ENCODE measurements at regions not wholly inside any gene's neighbourhood (a gene's known extent, or its start where the extent isn't known, plus 50 kb on each side); places are given as distances from the start of the nearest gene placed in this dataset.
A peak's percentile ranks its signal among the peaks of the same experiment; 100 is the strongest.
"Not testable (repeated sequence)": the region's sequence is repeated elsewhere in the genome, so short reads cannot be mapped to it uniquely, and the experiment has no call there.

DNA sequence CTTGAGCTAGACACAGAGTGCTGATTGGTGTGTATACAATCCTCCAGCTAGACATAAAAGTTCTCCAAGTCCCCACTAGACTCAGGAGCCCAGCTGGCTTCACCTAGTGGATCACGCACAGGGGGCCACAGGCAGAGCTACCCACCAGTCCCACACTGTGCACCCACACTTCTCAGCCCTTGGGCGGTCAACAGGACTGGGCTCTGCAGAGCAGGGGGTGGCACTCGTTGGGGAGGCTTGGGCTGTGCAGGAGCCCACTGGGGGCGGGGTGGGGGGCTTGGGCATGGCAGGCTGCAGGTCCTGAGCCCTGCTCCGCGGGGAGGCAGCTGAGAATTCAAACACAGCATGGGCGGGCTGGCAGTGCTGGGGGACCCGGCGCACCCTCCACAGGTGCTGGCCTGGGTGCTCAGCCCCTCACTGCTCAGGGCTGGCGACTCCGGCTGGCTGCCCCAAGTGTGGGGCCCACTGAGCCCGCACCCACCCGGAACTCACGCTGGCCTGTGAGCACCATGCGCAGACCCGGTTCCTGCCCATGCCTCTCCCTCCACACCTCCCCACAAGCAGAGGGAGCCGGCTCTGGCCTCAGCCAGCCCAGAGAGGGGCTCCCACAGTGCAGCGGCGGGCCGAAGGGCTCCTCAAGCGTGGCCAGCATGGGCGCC, 873.8 kb downstream of the PCDH17 start:
- DNase-seq, result not testable (repeated sequence)

DNA sequence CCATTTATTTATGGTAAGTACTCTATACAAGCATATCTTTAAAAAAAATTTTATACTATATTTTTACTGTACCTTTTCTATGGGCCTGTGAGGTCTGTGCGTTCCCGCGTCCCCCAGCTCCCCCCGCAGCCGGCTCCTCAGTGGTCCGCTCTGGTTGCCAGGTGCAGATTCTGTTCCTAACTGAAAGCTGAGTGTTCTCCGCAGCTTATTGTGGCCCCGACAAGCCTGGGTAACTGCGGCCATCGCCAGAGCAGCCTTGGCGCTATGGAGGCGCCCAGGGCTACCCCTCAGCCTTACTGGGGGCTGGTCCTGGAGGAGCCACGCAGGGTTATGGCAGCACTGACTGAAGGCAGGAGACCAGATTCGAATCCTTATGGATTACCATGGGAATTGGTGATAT, 896.8 kb downstream of the PCDH17 start:
- no peak for DNase-seq

DNA sequence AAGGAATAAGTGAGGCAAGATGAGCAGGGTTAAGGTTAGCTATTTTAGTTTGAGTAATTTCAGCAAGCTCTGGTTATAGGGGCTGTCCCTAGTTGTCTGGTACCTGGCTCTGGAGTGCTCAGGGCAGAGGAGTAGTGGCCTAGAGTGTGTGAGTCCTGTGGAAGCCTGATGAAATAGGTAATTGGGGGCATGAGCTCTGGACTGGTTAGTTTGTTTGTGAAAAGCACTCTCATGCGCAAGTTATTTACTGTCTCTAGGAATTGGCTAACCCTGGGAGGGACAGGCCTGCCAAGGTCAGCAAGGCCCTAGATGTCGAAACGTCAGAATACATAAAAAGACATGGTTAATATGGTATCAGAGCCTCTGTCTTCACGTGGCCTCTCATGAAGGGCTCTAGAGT, 900.1 kb downstream of the PCDH17 start:
- no peak for DNase-seq

DNA sequence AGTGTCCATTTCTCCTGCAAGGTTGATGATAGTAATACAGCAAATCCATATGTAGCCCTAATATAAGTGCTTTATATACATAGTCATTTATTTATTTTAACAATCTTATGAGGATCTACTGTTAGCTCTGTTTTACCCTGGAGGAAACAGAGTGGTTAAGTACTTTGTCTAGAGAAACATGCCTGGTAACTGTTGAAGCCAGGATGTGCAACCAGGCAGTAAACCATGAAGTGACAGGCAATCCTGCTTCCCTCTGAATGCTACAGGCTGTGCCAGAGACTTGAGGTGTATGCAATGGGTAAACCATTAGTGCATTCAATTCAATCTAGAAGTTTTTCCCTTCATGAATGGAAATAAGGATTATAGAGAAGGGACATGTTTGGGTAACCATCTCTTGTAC, 911.0 kb downstream of the PCDH17 start:
- no peak for DNase-seq

DNA sequence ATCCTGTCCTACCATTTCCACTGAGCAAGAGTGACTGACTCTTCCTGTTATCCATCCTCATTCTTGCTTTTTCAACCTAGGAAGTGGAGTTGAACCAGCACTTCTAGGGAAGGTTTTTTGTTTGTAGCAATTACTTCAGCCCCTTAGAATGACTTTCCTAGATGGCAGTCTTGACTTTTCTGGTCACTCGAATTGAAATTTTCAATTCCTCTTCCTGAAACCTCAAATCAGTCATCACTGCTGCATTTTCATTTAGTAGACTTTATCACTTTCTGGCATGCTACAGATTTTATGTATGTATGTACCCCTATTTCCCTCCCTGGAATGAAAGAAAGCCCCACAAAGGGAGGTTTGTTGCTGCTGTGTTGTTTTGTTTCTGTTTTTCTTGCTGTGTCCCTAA, 915.9 kb downstream of the PCDH17 start:
- DNase-seq, result no peak

DNA sequence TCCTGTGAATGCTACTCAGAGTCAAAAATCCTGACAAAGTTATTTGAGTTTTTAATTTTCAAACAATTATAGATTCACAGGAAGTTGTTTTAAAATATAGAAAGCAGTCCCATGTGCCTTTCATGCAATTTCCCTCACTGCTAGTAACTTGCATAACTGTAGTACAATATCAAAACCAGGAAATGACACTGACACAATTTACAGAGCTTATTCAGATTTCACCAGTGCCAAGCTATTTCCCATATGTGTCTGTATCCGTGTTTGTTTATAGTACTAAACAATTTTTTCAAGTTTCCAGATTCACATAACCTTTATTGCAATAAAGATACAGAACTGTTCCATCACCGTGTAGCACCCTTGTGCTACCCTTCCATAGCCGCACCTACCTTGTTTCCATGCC, 934.6 kb downstream of the PCDH17 start:
- DNase-seq, result no peak

DNA sequence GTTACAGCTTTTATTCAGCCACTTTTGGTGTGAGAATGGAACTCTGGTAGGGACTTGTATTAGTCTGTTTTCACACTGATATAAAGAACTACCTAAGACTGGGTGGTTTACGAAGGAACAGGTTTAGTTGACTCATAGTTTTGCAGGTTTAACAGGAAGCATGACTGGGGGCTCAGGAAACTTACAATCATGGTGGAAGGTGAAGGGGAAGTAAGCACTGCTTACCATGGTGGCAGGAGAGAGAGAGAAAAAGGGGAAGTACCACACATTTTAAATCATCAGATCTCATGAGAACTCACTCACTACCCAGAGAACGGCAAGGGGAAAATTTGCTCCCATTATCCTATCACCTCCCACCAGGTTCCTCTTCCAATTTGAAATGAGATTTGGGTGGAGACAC, 942.2 kb downstream of the PCDH17 start:
- no peak for DNase-seq

DNA sequence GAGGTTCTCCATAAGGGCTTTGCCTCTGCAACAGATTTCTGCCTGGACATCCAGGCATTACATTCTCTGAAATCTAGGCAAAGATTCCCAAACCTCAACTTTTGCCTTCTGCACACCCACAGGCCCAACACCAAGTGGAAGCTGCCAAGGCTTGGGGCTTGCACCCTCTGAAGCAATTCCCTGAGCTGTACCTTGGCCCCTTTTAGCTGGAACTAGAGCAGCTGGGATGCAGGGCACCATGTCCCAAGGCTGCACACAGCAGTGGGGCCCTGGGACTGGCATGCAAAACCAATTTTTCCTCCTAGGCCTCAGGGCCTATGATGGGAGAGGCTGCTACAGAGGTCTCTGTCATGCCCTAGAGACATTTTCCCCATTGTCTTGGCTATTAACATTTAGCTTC, 943.2 kb downstream of the PCDH17 start:
- no peak for DNase-seq

DNA sequence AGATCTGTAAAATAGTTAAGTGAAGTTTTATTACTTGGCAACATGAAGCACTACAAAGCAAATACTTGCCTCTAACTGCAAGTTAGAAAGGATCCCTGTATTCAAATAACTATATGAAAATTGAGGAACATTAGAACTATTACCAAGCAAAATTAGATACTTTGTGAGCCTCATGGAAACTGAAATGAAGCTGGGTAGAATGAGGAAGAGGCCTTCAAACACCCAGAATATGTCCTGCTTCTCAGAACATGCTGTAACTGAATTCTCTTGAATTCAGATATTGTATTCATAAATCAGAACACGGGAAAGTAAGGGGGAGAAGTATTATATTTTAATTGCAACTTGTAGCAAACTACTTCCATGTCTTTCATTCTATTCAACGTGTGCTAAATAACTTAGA, 947.9 kb downstream of the PCDH17 start:
- no peak for DNase-seq

DNA sequence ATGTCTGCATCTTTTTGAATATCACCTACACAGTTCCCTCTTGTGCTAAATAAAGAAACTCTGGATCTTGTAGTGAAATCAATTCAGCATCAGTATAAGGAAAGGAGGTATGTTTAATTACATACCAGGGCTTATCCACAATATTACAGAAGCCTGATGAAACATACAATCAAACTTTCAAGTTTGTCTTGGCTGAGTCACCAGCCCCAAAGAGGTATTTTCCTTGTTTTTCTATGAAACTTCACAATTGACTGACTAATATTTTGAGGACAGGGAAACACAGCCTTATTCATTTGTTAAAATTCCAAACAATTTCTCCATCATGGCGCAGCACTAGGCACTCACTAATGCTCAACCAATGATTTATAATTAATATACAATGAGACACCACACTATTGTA, 952.4 kb downstream of the PCDH17 start:
- DNase-seq, result no peak

DNA sequence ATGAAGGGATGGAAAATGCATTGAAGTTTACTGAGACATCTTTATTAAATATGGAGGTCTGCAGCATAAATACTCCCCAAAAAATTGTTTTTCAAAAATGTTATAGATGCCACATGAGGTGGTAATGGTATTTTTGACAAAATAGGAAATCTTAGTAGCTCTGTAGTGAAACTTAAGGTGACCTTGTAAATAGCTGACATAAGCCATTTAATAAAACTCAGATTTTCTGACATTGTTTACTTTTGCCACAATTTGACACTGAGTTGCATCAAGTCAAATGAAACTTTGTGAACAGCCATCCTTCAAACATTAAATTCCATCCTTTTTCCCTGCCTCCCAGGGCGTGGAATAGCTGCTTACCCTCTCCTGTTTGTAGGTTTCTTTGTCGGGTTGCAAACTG, 953.1 kb downstream of the PCDH17 start:
- DNase-seq, result no peak

DNA sequence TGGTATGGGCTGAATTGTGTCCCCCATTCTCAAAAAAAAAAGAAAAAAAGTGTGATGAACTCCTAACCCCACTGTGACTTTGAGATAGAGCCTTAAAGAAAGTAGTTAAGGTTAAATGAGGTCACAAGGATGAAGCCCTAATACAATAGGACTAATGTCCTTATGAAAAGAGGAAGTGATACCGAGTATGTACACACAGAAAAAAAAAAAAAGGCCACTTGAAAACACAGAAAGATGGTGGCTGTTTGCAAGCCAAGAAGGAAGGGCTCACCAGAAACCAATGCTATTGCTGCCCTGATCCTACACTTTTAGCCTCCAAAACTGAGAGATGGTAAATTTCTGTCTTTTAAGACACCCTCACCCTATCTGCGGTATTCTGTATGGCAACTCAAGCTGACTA, 955.6 kb downstream of the PCDH17 start:
- DNase-seq, result no peak

DNA sequence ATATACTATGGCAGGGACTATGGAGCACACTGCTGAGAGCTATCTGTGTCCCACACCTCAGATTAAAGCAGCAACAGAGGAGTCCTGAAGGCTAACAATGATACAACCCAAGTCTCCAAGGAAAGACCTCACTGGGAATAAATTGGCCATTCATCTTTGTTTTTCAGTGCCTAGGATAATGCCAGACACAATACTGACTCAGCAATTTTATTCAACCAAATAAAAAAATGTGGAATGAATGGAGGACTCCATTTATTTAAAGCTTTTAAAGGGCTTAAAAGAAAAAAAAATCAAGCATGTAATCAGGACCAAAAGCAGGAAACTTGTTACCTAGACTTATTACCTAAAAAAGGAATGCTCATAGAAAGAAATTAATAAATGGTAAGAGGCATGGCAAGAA, 960.5 kb downstream of the PCDH17 start:
- no peak for DNase-seq

DNA sequence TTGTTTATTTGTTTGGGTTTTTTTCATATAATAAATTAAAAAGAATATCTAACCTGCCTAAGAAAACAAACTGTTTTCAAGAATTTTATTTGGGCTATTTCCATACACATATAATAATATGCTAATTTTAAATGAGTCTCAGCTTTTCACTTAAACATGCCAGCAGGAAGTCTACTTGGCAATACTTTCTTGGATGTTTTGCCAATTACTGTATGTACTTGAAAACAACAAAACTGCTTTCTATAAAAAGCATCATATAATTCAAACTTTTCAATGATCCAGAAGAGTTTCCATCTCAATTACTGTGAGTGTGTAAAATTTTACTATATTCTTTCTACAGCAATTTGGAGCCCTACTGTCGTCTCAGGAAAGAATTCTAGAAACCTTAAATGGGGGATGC, 961.2 kb downstream of the PCDH17 start:
- DNase-seq, result no peak

DNA sequence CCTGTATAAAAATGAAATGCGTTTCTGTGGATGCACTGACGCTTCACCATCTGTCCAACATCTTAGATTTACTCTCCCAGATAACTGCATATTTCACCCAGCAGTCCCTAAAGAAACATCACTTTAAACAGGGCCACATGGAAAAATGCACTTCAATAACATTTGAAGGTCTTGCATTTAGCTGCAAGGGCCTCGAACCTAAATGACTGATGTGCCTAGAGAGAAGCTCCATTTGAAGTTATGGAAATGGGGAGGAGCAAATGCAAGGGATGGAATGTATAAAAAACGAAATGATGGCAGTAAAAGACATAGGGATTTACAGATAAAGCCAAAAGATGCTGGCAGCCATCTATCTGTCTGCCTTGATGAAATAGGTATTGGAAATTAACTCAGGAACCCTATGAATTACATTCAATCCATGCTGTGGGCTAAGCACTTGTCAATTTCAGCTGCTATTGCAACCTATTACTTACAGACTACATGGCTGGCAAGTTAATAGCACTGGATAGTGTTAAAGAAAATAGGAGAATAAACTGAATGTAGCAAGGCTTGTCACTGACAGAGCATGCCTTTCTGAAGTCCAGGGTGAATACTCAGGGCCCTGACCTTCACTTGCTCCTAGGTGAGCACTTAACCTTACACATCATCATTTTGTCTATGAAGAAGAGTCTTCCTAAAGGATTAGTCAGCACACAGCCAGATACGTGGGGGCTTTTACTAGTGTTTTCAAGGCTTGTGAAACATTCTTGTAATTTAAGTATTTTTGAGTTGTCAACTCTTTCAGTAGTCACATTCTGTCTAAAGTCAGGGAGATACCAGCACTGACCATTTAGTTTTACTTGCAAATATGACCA, 963.4 kb downstream of the PCDH17 start:
- no peak for DNase-seq

DNA sequence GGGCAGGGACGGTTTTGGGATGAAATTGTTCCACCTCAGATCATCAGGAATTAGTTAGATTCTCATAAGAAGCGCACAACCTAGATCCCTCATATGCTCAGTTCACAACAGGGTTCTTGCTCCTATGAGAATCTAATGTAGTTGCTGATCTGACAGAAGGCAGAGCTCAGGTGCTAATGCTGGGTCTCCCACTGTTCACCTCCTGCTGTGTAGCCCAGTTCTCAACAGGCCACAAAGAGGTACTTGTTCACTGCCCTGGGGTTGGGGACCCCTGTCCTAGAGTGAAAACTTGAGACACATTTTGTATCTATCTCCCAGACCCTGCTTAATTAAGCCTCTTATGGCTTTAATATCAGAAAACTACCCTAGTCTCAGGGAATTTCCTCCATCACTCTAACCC, 966.0 kb downstream of the PCDH17 start:
- no peak for DNase-seq

DNA sequence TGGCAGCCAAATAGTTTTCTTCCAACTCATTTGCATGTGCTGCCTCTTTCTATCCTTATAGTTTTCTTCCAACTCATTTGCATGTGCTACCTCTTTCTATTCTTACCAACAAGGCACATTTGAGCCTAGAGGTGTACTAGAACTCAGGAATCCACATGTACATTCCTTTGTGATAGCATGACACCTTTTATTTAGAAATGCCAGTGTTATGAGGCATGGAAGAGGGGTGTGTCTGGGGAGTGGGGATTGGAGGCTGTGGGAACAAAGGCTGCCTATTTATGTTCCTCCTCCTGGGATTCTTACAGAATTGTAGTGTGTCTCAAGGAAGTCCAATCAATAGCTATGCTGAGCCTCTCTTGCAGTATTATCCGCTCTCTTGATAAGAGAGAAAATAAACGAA, 966.7 kb downstream of the PCDH17 start:
- no peak for DNase-seq

DNA sequence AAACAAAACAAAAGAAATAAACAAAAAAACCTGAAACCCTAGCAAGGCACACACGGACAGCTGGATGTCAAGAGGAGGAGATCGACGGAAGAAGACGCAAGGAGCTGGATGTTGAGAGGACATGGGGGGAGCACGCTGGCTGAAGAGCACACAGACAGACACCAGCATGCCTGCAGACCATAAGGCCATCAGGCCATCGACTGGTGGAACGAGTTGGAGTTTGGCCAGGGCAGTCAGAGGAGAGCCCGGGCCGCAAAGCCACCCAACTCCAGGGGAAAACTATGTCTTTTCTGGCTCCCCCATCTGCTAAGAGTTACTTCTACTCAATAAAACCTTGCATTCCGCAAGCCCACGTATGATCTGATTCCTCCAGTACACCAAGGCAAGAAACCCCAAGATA, 979.6 kb downstream of the PCDH17 start:
- no peak for DNase-seq

DNA sequence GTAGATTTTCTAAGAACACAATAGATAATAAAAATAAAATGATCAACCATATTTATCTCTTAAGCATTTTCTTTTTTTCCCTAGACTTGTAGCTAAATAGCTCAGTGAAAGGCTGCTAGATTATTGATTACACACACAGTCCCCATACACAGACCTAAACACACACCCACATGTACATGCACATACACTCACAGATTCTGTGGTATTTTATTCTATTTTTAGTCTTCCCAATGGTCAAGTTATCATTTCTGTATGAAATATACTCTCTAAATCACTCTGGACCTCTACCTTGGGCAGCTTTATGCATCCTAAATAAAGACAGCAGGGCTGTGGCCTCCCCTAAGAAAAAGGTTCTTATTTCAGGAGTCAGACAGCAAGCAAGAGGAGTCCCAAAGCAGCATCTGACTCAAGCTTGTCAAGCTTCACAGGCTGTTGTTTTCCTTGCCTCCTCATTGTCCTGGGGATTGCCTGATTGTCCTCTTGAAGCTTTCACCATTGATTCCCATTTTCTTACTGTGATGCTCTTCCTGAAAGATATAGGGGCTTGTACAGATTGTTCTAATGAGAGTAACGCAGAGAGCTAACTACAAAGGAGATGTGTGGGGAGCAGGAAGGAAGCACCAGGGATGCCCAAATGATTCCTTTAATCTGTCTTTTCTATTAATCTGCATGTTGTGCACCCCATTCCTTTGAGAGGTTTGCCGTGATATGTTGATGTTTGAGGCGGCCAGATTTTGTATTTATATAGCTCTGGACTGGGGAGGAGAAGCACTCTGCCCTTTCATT, 986.5 kb downstream of the PCDH17 start:
- no peak for DNase-seq

DNA sequence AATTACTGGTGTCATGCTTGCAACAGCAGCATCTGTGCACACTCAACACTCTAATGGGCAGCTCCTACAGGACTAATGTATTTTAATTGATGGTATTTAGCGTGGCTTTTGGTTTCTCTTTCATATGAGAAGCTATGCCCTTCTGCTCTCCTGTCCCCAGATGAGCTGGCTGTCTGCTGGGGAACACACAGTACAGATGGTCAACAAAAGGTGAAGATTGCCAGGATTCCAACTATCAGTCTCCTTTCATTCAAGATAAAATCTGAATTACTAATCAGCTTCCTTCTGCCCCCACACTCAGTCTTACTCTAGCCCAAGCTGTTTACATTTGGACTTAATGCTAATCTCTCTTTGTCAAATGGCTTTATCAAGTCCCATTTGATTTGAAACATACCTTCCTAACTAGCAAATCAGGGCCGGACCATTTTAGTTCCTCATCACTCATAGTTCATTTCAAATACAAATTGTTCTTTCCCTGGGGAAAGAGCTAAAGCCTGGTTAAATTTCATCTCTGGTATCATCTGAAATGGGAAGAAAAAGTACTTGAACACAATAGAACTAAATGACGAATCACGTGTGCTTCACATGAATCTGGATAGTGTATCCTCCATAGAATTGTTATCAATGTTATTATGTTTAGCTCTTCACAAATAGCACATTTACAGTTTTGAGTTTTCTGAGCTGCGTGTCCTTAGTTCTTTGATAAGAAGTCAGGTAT, 988.0 kb downstream of the PCDH17 start:
- peak; percentile 68 for DNase-seq

DNA sequence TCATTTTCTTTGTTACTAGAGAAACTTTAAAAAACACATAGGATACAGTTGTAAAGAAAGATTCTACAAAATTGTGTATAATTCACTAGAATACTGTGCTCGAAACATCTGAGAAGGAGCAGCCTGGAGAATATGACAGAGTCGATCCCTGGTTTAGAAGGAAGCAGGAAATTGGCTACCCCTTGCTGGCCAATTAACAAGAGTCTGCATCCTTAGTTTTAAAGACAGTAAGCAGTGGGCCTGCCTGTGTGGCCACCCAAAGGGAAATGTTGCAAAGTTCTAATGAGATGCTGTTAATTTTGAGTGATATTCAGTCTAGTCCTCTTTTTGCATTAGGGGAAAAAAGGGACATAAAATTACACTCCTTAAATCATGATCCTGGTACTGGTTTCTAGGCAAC, 988.6 kb downstream of the PCDH17 start:
- no peak for DNase-seq

DNA sequence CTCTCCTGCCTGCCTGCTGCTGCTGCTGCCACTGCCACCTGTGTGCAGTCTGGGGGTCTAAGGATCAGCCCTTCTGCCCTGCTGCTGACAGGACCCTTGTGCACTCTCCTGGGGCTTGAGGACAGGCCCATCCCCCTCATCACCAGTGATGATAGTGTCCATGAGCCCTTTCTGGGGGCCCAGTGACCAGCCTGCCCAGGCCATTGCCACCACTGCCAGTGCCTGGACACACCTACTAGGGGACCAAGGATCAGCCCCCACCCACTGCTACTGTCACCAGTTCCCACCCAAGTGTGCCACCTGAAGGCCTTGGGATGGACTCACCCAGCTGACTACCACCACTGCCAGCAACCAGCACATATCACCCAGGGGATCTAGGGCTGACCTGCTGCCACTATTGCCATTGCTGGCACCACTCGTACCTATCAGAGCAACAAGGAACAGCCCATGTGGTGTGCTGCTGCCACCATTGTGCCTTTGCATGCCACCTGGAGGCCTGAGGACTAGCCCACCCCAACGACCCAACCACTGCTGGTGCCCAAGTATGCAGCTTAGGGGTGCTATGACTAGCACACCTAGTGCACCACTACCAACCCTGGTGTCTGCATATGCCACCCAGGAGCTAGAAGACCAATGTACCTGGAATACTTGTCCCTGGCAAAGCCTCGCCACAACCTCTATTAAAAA, 994.3 kb downstream of the PCDH17 start:
- DNase-seq, result no peak

DNA sequence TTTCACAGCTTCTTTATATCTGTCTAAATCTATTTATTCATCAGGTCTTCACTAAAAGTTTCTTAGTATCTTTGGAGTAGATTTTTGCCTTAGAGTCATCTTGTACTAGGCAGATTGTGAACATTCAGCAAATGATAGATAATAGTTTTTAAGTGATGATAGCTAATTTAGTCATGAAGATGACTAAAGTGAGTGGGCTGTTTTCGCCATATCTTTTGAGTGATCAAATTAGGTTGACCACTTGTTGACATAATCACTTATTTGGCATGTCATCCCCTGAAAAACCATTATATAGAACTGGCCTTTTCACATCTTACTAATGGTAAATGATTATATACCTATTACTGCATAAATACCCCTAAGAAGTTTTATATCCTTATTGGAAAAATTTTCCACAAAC, 999.2 kb downstream of the PCDH17 start:
- no peak for DNase-seq

All from DMS 273 treated with DMSO at 0.1 percent for 48 hours (cell line).